WTC11 (cell line): ENCODE measurements at regions not wholly inside any gene's neighbourhood (a gene's known extent, or its start where the extent isn't known, plus 50 kb on each side); places are given as distances from the start of the nearest gene placed in this dataset.

Experiments used
- ATAC-seq: fragments of 200-7000 bp; cut with Tn5 transposase; 2 replicates; pipeline ENCODE4 v1.10.0; 2021; ENCODE audit warnings: mild to moderate bottlenecking, moderate library complexity
- CTCF ChIA-PET: fragments of 300-600 bp; sonication (Branson Sonifier 250); formaldehyde crosslinking; loops from one replicate; lab custom pipeline; 2021; ENCODE audit warnings: antibody characterized with exemption; lab: Charles Lee
- POLR2A ChIA-PET: fragments of 350-600 bp; sonication (Branson Sonifier 250); formaldehyde crosslinking; loops from one replicate; lab custom pipeline; 2021; ENCODE audit warnings: antibody characterized with exemption; lab: Charles Lee
- DNase-seq: peaks from one replicate; pipeline ENCODE4 v3.0.0; 2021; ENCODE audit warnings: low spot score
- H3K27ac Mint-ChIP-seq: 2 replicates; pipeline ENCODE4 v1.8.0; 2021; ENCODE audit warnings: mixed read lengths
- H3K27me3 Mint-ChIP-seq: 2 replicates; pipeline ENCODE4 v1.8.0; 2021; ENCODE audit warnings: low read depth, mild to moderate bottlenecking, moderate library complexity, mixed read lengths
- H3K36me3 Mint-ChIP-seq: 2 replicates; pipeline ENCODE4 v1.8.0; 2021; ENCODE audit warnings: mixed read lengths
- H3K4me1 Mint-ChIP-seq: 2 replicates; pipeline ENCODE4 v1.8.0; 2022; ENCODE audit warnings: mixed read lengths
- H3K4me3 Mint-ChIP-seq: 2 replicates; pipeline ENCODE4 v1.8.0; 2021; ENCODE audit warnings: mild to moderate bottlenecking, moderate library complexity, mixed read lengths
- H3K9me3 Mint-ChIP-seq: 2 replicates; pipeline ENCODE4 v1.8.0; 2021; ENCODE audit warnings: mixed read lengths
- CTCF ChIP-seq: fragments of 200-600 bp; IDR thresholded peaks from 2 replicates; pipeline ENCODE4 v1.8.0; 2022; ENCODE audit warnings: antibody characterized with exemption
- HMGA2 ChIP-seq: fragments of 250-450 bp; sonication (Bioruptor Pico); IDR thresholded peaks from 2 replicates; pipeline ENCODE4 v1.4.0; 2021; ENCODE audit warnings: mild to moderate bottlenecking, moderate library complexity
- IRF2 ChIP-seq: sonication (generic); formaldehyde crosslinking; IDR thresholded peaks from 2 replicates; pipeline ENCODE4 v1.8.0; 2022; ENCODE audit warnings: low read depth, missing genetic modification reagents, borderline replicate concordance
- MYBL2 ChIP-seq: sonication (generic); formaldehyde crosslinking; IDR thresholded peaks from 2 replicates; pipeline ENCODE4 v1.8.1; 2023; ENCODE audit warnings: mild to moderate bottlenecking, moderate library complexity, missing genetic modification reagents
- PRRX2 ChIP-seq: fragments of 250-450 bp; sonication (Bioruptor Pico); IDR thresholded peaks from 2 replicates; pipeline ENCODE4 v1.8.0; 2021; ENCODE audit warnings: mild to moderate bottlenecking
- RELA ChIP-seq: sonication (generic); formaldehyde crosslinking; IDR thresholded peaks from 2 replicates; pipeline ENCODE4 v1.8.1; 2022; ENCODE audit warnings: missing genetic modification reagents, mild to moderate bottlenecking, borderline replicate concordance
- SMAD3 ChIP-seq: sonication (generic); formaldehyde crosslinking; IDR thresholded peaks from 2 replicates; pipeline ENCODE4 v1.8.0; 2022; ENCODE audit warnings: missing genetic modification reagents, mild to moderate bottlenecking, borderline replicate concordance
- SP1 ChIP-seq: sonication (generic); formaldehyde crosslinking; conservative IDR thresholded peaks from 2 replicates; pipeline ENCODE4 v1.8.1; 2022; ENCODE audit warnings: missing genetic modification reagents
- TEAD4 ChIP-seq: sonication (generic); formaldehyde crosslinking; IDR thresholded peaks from 2 replicates; pipeline ENCODE4 v1.8.0; 2022; ENCODE audit warnings: mild to moderate bottlenecking, missing genetic modification reagents
- ZNF232 ChIP-seq: sonication (generic); formaldehyde crosslinking; IDR thresholded peaks from 2 replicates; pipeline ENCODE4 v1.8.0; 2022; ENCODE audit warnings: mild to moderate bottlenecking, missing genetic modification reagents
- ZNF263 ChIP-seq: sonication (generic); formaldehyde crosslinking; IDR thresholded peaks from 2 replicates; pipeline ENCODE4 v1.8.1; 2022; ENCODE audit warnings: low read depth, mild to moderate bottlenecking, moderate library complexity, missing genetic modification reagents
- ZNF671 ChIP-seq: fragments of 250-450 bp; sonication (Bioruptor Pico); IDR thresholded peaks from 2 replicates; pipeline ENCODE4 v1.8.0; 2021; ENCODE audit warnings: mild to moderate bottlenecking
- TF ChIP-seq, protein P1 (sequence below): fragments of 250-450 bp; sonication (Bioruptor Pico); IDR thresholded peaks from 2 replicates; pipeline ENCODE4 v1.8.0; 2021; ENCODE audit warnings: mild to moderate bottlenecking
- TF ChIP-seq, protein P2 (sequence below): fragments of 250-450 bp; sonication (Bioruptor Pico); IDR thresholded peaks from 2 replicates; pipeline ENCODE4 v1.9.0; 2021; ENCODE audit warnings: mild to moderate bottlenecking, borderline replicate concordance
- TF ChIP-seq, protein P3 (sequence below): sonication (generic); formaldehyde crosslinking; IDR thresholded peaks from 2 replicates; pipeline ENCODE4 v1.8.0; 2022; ENCODE audit warnings: mild to moderate bottlenecking, missing genetic modification reagents
- TF ChIP-seq, protein P4 (sequence below): sonication (generic); formaldehyde crosslinking; IDR thresholded peaks from 2 replicates; pipeline ENCODE4 v1.8.0; 2023; ENCODE audit warnings: missing genetic modification reagents, mild to moderate bottlenecking, borderline replicate concordance

DNA sequence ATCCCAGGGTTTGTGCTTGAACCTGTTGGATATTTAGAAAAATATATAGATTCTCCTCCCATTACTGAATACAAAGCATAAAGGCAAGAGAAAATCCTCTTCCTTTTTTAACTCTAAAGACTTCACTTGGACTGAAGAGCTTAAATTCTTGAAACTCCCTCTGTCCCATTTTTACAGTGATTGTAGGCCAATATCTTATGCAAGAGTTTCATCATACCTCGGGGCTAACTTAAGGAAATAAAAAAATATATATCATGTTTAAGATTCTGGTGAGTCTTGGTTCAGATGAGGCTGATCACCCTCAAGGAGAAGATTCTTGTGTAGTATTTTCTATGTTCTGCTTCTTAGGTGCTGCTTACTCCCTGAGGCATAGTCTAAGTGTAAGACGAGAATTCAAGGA is 1449.6 kb downstream of the C4orf33 start (continued):
- TF ChIP-seq, protein P1, sequence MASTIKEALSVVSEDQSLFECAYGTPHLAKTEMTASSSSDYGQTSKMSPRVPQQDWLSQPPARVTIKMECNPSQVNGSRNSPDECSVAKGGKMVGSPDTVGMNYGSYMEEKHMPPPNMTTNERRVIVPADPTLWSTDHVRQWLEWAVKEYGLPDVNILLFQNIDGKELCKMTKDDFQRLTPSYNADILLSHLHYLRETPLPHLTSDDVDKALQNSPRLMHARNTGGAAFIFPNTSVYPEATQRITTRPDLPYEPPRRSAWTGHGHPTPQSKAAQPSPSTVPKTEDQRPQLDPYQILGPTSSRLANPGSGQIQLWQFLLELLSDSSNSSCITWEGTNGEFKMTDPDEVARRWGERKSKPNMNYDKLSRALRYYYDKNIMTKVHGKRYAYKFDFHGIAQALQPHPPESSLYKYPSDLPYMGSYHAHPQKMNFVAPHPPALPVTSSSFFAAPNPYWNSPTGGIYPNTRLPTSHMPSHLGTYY (CRISPR knock-in tag): no peak
- no peak for TF ChIP-seq SMAD3

GRCh38 chr4:130559268-130559667 is 1463.3 kb downstream of the C4orf33 start:
- peaks cover 3% of the 10 kb centered on the region for H3K36me3 Mint-ChIP-seq
- peaks cover 14% of the 10 kb centered on the region for H3K4me1 Mint-ChIP-seq
- no peak overlapping the region for H3K4me3 Mint-ChIP-seq
- no peaks in the 10 kb centered on the region for H3K27me3 Mint-ChIP-seq
- POLR2A ChIA-PET: no interaction called here
- CTCF ChIA-PET: no interaction called here
- no peak overlapping the region for H3K27ac Mint-ChIP-seq
- H3K9me3 Mint-ChIP-seq: peaks cover 17% of the 10 kb centered on the region
- ATAC-seq (no peak), DNase-seq (no peak)
- TF ChIP-seq ZNF671 (CRISPR knock-in tag) (no peak), TEAD4 (CRISPR knock-in tag) (no peak), MYBL2 (no peak), HMGA2 (CRISPR knock-in tag) (no peak), IRF2 (CRISPR knock-in tag) (no peak), ZNF263 (CRISPR knock-in tag) (no peak), PRRX2 (CRISPR knock-in tag) (no peak), CTCF (no peak), SP1 (no peak), ZNF232 (CRISPR knock-in tag) (no peak)
- TF ChIP-seq, protein P2, sequence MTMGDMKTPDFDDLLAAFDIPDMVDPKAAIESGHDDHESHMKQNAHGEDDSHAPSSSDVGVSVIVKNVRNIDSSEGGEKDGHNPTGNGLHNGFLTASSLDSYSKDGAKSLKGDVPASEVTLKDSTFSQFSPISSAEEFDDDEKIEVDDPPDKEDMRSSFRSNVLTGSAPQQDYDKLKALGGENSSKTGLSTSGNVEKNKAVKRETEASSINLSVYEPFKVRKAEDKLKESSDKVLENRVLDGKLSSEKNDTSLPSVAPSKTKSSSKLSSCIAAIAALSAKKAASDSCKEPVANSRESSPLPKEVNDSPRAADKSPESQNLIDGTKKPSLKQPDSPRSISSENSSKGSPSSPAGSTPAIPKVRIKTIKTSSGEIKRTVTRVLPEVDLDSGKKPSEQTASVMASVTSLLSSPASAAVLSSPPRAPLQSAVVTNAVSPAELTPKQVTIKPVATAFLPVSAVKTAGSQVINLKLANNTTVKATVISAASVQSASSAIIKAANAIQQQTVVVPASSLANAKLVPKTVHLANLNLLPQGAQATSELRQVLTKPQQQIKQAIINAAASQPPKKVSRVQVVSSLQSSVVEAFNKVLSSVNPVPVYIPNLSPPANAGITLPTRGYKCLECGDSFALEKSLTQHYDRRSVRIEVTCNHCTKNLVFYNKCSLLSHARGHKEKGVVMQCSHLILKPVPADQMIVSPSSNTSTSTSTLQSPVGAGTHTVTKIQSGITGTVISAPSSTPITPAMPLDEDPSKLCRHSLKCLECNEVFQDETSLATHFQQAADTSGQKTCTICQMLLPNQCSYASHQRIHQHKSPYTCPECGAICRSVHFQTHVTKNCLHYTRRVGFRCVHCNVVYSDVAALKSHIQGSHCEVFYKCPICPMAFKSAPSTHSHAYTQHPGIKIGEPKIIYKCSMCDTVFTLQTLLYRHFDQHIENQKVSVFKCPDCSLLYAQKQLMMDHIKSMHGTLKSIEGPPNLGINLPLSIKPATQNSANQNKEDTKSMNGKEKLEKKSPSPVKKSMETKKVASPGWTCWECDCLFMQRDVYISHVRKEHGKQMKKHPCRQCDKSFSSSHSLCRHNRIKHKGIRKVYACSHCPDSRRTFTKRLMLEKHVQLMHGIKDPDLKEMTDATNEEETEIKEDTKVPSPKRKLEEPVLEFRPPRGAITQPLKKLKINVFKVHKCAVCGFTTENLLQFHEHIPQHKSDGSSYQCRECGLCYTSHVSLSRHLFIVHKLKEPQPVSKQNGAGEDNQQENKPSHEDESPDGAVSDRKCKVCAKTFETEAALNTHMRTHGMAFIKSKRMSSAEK (CRISPR knock-in tag): no peak
- TF ChIP-seq, protein P3, sequence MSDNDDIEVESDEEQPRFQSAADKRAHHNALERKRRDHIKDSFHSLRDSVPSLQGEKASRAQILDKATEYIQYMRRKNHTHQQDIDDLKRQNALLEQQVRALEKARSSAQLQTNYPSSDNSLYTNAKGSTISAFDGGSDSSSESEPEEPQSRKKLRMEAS (CRISPR knock-in tag): no peak

DNA sequence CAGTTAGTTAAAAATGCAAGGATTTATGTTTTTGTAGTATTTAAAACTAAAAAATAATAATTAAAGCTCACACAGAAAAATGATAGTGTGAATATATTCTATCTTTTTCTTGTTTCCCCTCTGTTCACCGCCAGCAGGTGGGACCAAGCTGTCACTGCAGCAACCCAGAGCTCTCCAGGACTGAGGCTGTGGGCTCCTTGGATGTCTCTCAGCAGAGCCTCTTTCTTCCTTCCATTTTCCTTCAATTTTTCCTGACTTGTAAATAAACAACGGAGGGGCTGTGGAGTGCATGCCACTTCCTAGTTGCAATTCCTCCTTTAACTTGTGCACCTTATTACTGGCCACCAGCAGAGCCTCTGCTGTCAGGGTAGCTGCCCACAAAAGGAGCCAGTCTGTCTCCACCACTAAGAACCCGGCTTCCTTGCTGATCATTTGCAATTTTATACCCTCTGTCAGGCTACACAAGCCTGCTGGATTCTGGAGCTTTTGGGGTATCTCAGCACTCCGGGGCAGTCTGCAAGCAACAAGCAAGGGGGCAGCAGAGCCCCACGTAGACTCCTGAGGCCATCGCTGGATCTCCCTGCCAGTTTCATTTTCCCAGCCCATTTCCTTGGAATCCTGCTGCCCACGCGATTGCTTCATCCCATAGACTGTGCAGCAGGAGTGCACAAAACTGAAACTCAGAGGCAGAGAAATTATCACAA is 1467.4 kb downstream of the C4orf33 start:
- ChIA-PET POLR2A (no interaction called here), CTCF (interaction anchor here (0.6 to 2.6 kb wide), 19 partner anchors 9 to 764 kb away, joined by 3 to 16 read pairs (median 3); no protein-coding TSS in a partner anchor)
- peak; percentile 98 for ATAC-seq
- TF ChIP-seq, protein P4, sequence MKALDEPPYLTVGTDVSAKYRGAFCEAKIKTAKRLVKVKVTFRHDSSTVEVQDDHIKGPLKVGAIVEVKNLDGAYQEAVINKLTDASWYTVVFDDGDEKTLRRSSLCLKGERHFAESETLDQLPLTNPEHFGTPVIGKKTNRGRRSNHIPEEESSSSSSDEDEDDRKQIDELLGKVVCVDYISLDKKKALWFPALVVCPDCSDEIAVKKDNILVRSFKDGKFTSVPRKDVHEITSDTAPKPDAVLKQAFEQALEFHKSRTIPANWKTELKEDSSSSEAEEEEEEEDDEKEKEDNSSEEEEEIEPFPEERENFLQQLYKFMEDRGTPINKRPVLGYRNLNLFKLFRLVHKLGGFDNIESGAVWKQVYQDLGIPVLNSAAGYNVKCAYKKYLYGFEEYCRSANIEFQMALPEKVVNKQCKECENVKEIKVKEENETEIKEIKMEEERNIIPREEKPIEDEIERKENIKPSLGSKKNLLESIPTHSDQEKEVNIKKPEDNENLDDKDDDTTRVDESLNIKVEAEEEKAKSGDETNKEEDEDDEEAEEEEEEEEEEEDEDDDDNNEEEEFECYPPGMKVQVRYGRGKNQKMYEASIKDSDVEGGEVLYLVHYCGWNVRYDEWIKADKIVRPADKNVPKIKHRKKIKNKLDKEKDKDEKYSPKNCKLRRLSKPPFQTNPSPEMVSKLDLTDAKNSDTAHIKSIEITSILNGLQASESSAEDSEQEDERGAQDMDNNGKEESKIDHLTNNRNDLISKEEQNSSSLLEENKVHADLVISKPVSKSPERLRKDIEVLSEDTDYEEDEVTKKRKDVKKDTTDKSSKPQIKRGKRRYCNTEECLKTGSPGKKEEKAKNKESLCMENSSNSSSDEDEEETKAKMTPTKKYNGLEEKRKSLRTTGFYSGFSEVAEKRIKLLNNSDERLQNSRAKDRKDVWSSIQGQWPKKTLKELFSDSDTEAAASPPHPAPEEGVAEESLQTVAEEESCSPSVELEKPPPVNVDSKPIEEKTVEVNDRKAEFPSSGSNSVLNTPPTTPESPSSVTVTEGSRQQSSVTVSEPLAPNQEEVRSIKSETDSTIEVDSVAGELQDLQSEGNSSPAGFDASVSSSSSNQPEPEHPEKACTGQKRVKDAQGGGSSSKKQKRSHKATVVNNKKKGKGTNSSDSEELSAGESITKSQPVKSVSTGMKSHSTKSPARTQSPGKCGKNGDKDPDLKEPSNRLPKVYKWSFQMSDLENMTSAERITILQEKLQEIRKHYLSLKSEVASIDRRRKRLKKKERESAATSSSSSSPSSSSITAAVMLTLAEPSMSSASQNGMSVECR (CRISPR knock-in tag): no peak
- no peak for TF ChIP-seq SP1
- TF ChIP-seq CTCF: peak; percentile 45; the same call in 1 of the 2 replicates
- TF ChIP-seq SMAD3: peak; percentile 32; the same call in 1 of the 2 replicates
- TF ChIP-seq ZNF232 (CRISPR knock-in tag): 0 out of 2 replicates have a peak, but pooled peaks have one; percentile 16
- TF ChIP-seq RELA (CRISPR knock-in tag): no peak
- Mint-ChIP-seq H3K27ac (peak overlapping the region; percentile 56), H3K36me3 (peaks cover 14% of the 10 kb centered on the region), H3K4me3 (peak overlapping the region; percentile 29), H3K4me1 (peaks cover 14% of the 10 kb centered on the region), H3K9me3 (peaks cover 14% of the 10 kb centered on the region), H3K27me3 (no peaks in the 10 kb centered on the region)
- DNase-seq: peak; percentile 69
